IPS DF 4.7 (cell line): ENCODE measurements at regions not wholly inside any gene's neighbourhood (a gene's known extent, or its start where the extent isn't known, plus 50 kb on each side); places are given as distances from the start of the nearest gene placed in this dataset.

Experiments
- DNase-seq: peaks from one replicate; pipeline ENCODE4 v3.0.0-alpha.2; 2013; ENCODE audit warnings: low spot score; ENCODE audit errors: extremely low read depth

DNA sequence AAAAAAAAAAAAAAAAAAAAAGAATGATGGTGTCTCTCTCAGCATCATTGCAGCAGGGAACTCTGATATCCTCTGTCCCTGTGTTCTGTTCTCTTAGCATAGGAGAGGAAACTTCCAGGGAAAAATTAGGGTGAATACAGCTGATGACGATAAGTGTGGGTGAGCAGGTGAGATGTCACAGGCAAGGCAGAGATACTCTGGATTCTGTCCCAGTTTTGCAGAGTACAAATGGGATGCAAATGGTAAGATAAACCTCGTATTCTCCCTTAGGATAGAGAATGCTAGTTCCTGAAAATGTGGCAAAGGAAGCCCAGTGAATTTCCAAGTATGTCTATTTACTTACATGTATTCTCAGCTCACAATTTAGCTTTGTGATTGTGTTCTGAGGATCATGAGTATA is 671.6 kb upstream of the BOD1L1 start:
- no peak for DNase-seq

DNA sequence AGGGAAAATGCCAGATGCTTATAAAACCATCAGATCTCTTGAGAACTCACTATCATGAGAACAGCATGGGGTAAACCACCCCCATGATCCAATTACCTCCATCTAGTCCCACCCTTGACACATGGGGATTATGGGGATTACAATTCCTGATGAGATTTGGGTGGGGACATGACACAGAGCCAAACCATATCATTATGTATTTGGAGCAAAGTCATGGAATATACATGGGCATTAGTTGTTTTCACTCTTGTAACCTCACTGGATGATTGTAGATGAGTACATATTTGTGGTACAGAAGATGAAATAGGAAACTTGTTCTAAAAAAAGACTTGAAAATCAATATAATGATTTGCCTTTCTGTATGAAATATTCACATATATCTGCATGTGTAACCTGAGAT is 674.5 kb upstream of the BOD1L1 start:
- no peak for DNase-seq

DNA sequence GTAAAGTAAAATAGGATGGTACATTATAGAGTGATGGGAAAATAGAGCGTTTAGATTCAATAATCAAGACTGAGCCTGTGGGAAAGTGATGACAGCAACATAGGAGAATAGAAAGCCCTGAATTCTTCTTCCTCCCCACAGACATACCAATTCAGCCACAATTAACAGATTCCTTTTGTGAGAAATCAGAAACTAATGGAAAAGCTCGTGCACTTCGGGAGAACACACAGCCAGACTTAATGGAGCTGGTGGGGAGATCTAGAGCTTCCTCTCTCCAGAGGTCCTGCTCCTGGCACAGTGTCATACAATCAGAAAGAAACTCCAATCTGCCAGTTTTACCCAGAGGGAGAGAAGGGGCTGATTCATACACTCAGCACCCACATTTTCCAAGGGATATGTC is 676.3 kb upstream of the BOD1L1 start:
- no peak for DNase-seq

DNA sequence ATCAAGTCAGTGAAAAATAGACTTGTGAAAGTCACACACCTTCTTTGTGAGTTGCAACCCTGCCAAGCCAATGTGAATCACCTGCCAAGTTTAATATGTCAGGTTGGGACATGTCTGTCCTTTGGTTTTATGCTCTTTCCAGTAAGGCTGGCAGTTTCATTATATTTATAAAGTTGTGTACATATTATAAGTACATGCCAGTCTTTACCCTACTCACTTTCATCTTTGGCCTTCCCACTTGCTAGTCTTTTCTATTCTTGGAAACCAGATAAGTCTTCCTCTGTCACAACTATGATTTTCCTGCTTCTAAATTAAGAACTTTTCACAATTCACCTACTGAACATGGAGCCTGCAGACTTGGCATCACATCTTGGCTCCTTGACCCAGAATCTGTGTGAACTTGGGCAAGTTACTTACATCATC is 680.7 kb upstream of the BOD1L1 start:
- no peak for DNase-seq

DNA sequence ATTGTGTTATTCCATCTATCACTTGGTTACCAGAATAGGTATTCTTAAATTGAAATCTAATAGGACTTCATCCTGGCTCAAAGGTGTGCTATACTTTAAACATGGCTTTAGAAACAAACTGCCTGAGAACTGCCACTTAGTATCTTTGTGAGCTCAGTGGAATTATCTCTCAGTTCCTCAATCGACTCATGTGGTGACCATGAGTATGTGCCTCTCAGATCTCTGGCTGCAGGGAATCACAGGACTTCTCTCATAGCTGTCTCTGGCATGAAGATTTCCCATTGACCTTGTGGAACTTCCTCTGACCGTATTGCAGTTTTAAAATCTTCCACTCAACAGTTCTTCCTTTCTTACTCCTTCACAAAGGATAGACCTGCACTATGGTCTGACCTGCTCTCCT is 681.9 kb upstream of the BOD1L1 start:
- DNase-seq = no peak

DNA sequence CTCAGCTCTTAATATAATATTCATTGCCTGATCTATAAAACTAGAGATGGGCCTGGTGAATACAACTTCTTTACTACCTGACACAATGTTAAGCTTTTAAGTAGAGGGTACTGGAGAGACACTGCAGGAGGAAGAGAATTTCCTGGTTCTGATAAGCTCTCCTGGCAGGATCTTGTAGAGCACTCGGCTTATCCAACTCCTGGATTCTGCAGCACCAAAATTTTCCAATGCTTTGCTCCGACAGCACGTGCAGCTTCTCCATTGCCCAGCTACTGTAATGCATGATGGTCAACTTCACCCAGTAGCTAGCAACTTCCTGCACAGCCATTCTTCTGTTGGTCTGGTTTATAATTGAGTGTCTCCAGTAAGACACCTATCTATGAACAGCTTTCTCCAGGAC is 686.2 kb upstream of the BOD1L1 start:
- no peak for DNase-seq

DNA sequence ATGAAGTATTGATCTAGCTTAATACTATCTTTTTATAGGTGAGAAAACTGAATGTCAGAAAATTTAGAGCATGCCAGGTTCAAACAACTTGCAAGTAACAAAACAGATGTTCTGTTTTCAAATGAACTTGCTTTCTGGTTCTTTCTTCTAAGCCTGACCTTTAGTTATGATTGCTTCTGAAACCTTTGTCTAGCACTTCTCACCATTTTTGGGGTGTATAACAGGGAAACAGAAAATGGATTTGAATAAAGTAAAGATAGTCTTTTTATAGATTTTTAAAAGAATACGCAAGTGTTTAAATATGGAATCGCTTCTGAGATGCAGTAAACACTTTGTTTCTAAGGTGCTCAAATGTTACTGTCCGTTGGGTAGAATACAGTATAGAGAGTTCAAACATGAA is 687.2 kb upstream of the CPEB2 start:
- DNase-seq = no peak

DNA sequence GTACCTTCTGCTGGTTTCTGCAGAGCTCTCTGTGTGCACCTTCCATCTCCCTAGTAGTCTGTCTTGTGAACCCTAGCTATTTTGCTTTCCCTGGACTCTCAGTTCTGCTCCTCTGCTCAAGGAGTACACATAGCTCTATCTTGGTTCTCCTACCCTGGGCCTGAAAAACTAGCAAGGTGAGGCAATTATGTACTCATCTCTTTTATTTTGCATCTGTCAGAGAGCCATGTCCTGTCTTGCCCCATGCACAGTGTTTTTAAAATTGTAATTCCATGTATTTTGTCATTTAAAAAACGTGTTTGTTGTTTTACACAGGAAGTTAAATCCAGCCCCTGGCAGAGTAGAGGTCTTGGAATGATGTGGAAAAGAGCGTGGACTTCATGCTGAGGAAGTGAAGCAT is 684.9 kb upstream of the CPEB2 start:
- no peak for DNase-seq

DNA sequence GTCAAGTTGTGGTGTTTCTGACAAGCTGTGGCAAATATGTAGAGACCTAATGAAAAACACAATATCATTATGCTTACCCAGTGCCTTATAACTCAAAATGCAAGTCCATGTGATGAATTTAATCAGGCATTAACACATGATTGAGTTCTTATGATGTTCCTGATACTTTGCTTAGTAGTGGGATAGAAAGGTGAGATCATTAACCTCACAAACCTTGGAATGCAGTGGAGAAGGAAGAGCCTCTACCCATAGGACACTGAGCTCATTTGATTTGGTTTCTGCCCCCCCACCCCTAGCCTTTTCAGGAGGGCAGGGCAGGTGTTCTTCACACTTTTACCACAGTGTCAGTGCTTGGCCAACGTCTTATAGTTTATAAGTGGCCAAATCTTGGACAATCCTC is 683.6 kb upstream of the CPEB2 start:
- DNase-seq = no peak

DNA sequence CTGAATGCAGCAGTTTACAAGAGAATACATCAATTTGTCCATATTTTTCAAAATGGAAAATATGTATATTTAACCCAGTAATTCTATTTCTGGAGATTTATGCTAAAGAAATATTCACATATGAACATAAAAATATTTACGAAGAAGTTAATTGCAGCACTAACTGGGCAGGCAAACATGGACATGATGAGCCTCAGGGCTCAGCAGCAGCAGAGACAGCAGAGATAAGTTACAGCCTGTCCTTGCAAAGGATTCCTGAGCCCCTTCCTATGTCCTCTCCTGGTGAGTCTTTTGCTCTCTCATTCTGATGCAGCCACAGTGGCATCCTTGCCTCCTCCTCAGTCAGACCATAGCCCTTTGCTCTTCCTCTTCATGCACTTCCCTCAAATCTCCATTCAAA is 680.6 kb upstream of the CPEB2 start:
- DNase-seq = no peak

DNA sequence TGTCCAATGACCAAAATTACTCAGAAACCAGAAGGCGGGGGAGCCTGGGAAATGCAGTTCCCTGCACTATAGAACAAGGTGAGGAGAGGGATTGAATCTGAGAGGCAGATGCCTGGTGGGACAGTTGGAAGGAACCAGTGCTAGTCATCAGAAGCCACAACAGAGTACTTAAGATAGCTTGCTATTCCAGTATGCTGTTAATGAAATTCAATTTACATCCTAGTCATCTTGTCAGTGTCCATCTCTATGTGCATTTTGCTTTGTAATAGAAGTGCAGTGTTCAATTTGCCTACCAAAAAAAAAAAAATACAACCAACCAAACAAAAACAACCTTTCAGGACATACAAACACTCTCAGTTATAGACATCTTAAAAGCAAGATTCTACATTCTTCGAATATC is 679.1 kb upstream of the CPEB2 start:
- DNase-seq = no peak

DNA sequence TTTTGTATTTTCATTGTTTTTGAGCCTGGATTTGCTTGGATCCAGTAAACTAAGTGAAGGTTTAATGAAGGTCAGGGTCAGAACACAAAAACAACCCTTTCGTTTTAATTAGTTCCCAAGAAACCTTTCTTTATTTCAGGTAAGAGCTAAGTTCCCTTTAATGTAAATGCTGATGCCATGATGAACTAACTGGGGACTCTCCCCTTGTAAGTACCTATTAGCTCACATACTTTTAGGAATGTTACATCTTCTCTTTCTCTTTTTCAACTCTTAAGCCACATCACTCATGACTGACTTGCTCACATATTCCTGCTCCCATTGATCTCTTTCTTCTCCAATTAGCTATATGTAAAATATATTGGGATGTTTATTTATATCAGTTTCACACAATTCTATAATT is 673.1 kb upstream of the CPEB2 start:
- DNase-seq = no peak

DNA sequence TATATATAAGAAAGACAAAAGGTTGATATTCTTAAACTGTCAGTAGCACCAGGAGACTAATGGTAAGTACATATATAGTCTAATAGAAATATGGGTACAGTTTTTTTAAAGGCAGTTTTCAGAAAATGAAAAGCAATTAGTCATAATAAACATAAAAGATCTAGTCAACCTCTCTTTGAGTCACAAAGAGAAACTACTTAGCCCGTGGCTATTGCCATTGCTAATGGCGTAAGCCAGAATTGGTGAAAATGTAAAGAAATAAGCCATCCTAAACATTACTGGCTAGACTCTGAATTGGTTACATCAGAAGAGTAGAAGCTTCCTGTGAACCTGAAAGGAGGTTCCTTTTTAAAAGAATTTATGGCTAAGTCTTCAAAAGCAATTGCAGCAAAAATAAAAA is 668.7 kb upstream of the CPEB2 start:
- no peak for DNase-seq

DNA sequence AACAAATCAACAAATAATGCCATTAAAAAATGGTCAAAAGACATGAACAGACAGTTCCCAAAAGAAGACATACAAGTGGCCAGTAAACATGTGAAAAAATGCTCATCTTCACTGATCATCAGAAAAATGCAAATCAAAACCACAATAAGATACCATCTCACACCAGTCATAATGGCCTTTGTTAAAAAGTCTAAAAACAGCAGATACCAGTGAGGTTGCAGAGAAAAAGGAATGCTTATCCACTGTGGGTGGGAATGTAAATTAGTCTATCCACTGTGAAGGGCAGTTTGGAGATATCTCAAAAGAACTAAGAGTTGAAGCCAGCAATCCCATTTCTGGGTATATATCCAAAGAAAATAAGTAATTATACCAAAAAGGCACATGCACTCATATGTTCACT is 668.1 kb upstream of the CPEB2 start:
- DNase-seq = no peak

DNA sequence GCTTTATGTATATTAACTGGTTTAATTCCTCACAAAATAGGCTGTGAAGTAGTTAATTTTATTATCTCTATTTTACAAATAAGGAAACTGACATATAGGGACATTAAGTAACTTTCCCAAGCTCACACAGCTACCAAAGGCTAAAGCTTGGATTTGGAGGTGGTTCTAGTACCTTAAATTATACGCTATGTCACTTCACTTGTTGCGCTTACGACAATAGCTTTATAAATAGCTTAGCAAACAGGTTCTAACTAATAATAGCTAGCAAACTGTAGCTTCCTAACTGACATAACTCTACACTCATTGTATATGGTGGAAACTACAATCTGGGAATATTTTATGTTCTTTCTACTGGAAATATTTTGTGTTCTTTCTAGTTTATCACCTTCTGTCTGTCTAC is 666.4 kb upstream of the CPEB2 start:
- DNase-seq = no peak

DNA sequence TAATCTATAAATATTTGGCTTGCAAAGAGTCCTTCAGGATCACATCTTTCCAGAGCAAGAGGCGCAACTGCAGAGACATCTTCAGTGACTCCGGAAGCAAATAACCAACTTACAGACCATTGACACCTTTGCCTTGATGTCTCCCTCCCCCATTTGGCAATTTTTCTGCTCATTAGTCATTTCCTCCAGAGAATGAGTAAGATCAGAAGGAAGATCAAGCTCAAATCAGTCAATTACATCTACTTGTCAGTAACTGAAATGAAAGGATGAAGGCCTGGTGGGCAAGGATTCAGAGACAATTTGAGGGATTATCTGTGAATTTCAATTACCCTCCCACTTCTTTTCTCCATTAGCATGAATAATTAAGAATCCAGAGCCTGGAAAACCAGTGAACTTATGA is 665.6 kb upstream of the CPEB2 start:
- no peak for DNase-seq

DNA sequence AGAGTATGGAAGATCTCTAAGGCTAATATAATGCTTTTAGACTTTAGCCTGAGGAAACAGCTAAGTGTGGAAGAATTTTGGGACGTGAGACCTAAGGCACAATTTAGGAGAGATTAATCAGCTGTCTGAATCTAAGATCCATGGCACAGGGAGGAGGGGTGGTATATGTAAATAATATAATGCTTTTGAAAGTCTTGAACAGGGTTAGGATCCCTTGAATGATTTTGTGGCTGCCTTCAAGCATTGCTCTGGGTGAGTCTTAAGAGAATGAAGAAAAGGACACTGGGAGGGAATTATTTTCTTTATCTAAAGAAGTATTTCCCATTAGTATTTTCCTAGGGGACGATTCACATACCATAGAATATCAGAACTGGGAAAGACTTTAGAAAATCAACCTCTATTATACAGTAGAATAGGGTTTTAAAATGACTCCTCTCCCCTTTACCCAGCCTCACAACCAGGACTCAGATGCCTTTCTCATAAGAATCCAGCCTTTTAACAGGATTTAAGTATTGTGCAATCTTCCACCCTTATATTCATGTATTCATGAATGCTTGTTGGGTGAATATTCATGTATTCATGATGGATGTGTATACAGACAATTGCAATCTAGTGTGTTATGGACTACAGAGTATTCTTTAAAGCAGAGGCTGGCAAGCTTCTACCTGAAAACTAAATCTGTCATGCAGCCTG is 664.2 kb upstream of the CPEB2 start:
- no peak for DNase-seq

DNA sequence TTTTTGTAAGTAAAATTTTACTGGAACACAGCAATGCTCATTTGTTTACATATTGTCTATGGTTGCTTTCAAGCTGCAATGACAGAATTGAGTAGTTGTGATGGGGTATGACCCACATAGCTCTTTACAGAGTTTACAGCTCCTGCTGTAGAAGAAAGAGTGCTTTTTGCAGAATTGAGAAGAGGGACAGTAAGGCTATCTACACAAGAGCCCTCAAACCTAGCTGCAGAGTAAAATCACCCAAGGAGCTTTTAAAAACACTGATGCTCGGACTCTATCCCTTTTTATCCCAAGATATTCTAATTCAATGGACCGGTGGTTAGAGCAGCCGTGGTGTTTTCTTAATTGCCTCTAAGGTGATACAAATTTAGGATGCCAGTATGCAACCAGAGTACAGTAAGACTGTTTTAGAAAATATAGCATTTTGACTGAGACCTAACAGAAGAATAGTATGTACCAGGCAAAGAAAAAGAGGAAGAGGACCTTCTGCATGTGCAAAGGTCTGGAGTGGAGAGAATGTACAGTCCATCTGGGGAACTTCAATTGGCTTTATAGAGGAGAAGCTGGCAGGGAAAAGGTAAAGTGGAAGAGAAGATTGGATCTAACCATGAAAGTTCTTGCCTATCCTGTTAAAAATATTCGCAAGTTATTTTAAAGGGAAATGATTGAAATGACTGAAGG is 663.6 kb upstream of the CPEB2 start:
- no peak for DNase-seq

DNA sequence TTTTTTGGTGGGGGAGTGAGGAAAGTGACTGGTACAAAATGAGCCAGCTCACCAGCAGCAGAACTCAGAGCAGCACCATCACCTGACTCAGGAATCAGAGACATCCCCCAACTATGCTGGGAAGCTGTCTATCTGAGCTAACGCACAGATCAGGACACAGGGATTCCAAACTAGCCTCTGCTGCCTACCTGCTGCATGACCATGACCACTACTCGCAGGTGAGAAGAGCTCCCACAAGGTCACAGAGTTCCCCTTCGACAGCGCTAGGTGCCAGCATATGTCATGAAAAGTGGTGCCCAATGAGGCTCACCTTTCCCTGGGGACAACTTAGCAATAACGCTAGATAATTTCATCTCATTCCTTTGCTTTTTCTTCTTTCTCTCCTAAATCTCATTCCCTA is 662.6 kb upstream of the CPEB2 start:
- no peak for DNase-seq

DNA sequence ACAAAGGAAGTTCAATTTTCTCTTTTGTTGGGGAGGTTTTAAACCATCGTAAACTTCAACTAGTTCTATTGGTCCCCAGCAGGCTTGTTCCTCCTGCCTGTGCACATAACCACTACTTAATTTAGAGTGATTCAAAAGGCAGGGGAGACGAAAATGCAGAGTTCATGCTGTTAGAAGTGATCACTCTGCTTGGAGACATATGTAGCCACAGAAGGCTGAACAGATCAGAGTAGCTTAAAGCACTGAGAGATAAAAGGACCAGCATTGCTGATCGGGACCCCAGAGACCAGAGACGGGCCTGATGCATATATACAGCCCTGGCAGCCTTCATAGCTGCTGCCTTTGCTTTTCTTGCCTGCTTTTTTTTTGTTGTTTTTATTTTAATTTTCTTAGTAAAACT is 662.0 kb upstream of the CPEB2 start:
- no peak for DNase-seq

DNA sequence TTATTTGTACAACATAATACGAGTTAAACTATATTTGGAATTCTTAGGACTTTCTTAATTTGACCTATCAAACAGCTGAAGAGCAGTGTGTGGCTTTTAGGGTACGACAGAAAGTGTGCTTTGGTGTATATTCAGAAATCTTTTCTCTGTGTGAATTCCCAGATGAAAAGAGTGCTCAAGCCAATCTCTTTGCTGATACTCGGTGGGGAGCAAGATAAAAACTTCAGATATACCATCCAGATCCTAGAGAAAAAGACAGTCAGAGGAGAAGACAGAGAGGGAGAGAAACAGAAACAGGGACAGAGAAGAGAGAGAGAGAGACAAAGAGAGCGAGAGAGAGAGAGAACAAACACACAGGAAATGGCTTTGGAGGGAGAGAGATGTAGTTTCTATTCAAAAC is 658.3 kb upstream of the CPEB2 start:
- DNase-seq = no peak

DNA sequence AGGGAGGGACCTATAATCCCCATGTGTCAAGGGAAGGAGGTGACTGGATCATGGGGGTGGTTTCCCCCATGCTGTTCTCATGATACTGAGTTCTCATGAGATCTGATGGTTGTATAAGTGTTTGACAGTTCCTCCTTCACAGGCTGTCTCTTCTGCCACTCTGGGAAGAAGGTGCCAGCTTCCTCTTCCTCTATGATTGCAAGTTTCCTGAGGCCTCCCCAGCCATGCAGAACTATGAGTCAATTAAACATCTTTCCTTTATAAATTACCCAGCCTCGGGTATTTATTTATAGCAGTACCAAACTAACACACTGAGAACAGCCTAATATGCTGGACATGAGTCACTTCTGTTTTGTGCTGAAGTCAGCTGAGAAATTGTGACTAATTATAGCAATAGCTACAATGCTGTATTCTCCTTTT is 656.9 kb upstream of the CPEB2 start:
- DNase-seq = no peak

DNA sequence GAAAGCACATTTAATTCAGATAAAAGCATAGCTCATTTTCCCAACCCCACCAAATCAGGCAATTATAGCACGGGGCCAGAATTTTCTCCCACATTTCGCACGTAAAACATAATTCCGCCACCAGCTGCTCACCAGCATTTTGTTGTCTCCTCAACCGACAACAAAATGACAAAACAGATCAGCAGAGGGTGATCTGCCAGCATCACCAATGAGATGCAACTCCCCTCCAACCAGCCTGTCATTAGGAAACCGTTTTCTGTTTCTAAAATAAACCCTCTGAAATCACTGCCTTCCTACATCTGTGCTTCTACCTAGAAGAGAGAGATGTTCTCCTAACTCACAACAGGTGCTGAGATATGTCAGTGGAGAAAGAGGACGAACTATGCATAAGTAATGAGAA is 654.8 kb upstream of the CPEB2 start:
- no peak for DNase-seq

DNA sequence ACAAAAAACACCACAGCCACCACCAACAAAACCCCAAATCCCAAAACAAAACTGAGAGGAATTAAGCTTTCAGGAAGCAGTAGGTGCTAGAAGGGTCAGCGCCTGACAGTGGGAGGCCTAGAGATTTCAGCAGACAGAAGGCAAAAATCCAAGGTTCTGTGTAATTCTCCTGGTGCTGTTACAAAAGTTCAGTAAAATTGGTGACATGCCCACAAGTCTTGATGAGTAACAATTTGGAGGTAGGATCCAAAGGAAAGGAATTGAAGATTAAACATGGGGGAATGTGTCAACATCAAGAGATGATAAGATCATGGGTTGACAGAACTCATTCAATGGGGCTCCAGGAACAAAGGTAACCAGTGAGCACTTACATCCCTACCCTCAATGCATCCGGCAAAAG is 653.8 kb upstream of the CPEB2 start:
- DNase-seq = no peak
